Fibroblast of peridontal ligament (primary cell): ENCODE measurements at regions not wholly inside any gene's neighbourhood (a gene's known extent, or its start where the extent isn't known, plus 50 kb on each side); places are given as distances from the start of the nearest gene placed in this dataset.
"Not testable (repeated sequence)": the region's sequence is repeated elsewhere in the genome, so short reads cannot be mapped to it uniquely, and the experiment has no call there.

Experiments used
- DNase-seq: peaks from one replicate; pipeline ENCODE4 v3.0.0-alpha.2; 2010; ENCODE audit errors: extremely low read depth

GRCh38 chr3:34056951-34057390 is 258.5 kb downstream of the PDCD6IP start:
- peak; percentile 80 for DNase-seq

GRCh38 chr3:34060995-34061394 is 262.6 kb downstream of the PDCD6IP start:
- not testable (repeated sequence) for DNase-seq

- no peak for DNase-seq
These were observed 267.5 kb downstream of the PDCD6IP start for GRCh38 chr3:34065901-34066300.

- no peak for DNase-seq
These were observed 267.9 kb downstream of the PDCD6IP start for GRCh38 chr3:34066328-34066727.

GRCh38 chr3:34066999-34067398 is 268.6 kb downstream of the PDCD6IP start:
- no peak for DNase-seq

- DNase-seq = no peak
These were observed 269.2 kb downstream of the PDCD6IP start for GRCh38 chr3:34067536-34068051.

- DNase-seq = no peak
These were observed 270.1 kb downstream of the PDCD6IP start for GRCh38 chr3:34068505-34068904.

- DNase-seq = no peak
These were observed 272.6 kb downstream of the PDCD6IP start for GRCh38 chr3:34070831-34071585.

- no peak for DNase-seq
These were observed 273.9 kb downstream of the PDCD6IP start for GRCh38 chr3:34072297-34072696.

- DNase-seq = no peak
These were observed 274.7 kb downstream of the PDCD6IP start for GRCh38 chr3:34073111-34073510.

GRCh38 chr3:34073961-34074360 is 275.5 kb downstream of the PDCD6IP start:
- no peak for DNase-seq

GRCh38 chr3:34075975-34076374 is 277.5 kb downstream of the PDCD6IP start:
- DNase-seq = no peak

GRCh38 chr3:34077417-34078195 is 279.2 kb downstream of the PDCD6IP start:
- DNase-seq = peak; percentile 27

- DNase-seq = no peak
These were observed 280.0 kb downstream of the PDCD6IP start for GRCh38 chr3:34078418-34078817.

- not testable (repeated sequence) for DNase-seq
These were observed 281.4 kb downstream of the PDCD6IP start for GRCh38 chr3:34079849-34080248.

- not testable (repeated sequence) for DNase-seq
These were observed 291.9 kb downstream of the PDCD6IP start for GRCh38 chr3:34090379-34090778.

- DNase-seq = no peak
These were observed 292.4 kb downstream of the PDCD6IP start for GRCh38 chr3:34090876-34091275.

GRCh38 chr3:34094280-34094679 is 295.9 kb downstream of the PDCD6IP start:
- DNase-seq = not testable (repeated sequence)

- peak; percentile 8 for DNase-seq
These were observed 303.9 kb downstream of the PDCD6IP start for GRCh38 chr3:34102288-34102687.

- no peak for DNase-seq
These were observed 307.9 kb downstream of the PDCD6IP start for GRCh38 chr3:34106379-34106778.

- DNase-seq = no peak
These were observed 308.4 kb downstream of the PDCD6IP start for GRCh38 chr3:34106879-34107278.

- DNase-seq = no peak
These were observed 309.2 kb downstream of the PDCD6IP start for GRCh38 chr3:34107669-34108068.

GRCh38 chr3:34109021-34109420 is 310.6 kb downstream of the PDCD6IP start:
- no peak for DNase-seq
